ENCODE measurements at regions not wholly inside any gene's neighbourhood (a gene's known extent, or its start where the extent isn't known, plus 50 kb on each side); places are given as distances from the start of the nearest gene placed in this dataset.

DNA sequence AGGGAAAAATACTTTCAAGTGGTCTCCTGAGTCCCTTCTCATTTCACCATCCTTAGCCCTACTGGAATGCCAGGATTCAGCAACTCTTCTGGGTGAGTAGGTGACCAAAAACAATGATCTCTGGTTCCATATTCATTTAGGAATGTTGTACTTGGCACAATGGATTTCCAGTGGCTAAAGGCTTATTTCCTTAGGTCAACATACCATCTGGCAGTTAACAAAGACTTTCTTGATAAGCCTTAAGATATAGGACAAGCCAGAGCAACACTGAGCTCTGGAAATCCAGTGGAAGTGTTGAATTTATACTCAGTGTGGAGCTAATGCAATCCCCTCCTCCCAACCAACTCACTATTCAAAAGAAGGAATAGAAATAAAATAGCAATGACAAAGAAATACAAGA, 139.4 kb upstream of the EMCN start:
- Histone ChIP-seq H3K9ac (ENCODE audit: low read depth, low read length) (no peak overlapping the region), H3K4me2 (ENCODE audit: low read depth, low read length) (no peak overlapping the region)
- no peak for ATAC-seq (ENCODE audit: low read depth)

More for the DNA sequence above, 139.4 kb upstream of the EMCN start:
- ChIA-PET CTCF (interaction anchor here (1.0 kb wide), 1 partner anchor 8 kb away, joined by 3 read pairs; no protein-coding TSS in a partner anchor), POLR2A (ENCODE audit: unreplicated experiment) (no interaction called here)
- H2AK9ac ChIP-seq (replicated peaks; ENCODE audit: low read depth, low read length, poor library complexity), result no peak overlapping the region
- H2BK5ac ChIP-seq (ENCODE audit: low read depth, low read length, poor library complexity, severe bottlenecking), result no peak overlapping the region
- H3K23ac ChIP-seq (ENCODE audit: low read depth, low read length), result no peak overlapping the region
- no peak overlapping the region for H3K4me3 ChIP-seq (ENCODE audit: insufficient read depth, low read depth, low read length)
- no peak overlapping the region for H2BK120ac ChIP-seq (ENCODE audit: low read depth, low read length)
- H3K27ac ChIP-seq (ENCODE audit: insufficient read depth, low read length), result no peak overlapping the region
- no peaks in the 10 kb centered on the region for H3K4me1 ChIP-seq (ENCODE audit: control insufficient read depth, insufficient read depth, low read length)
- H2AFZ ChIP-seq (replicated peaks; ENCODE audit: low read length, poor library complexity), result no peak overlapping the region
- TF ChIP-seq RCOR1 (IDR thresholded peaks at IDR 0.05; ENCODE audit: insufficient replicate concordance, low read length), result no peak
- TF ChIP-seq MAFK (IDR thresholded peaks at IDR 0.05; ENCODE audit: low read depth, low read length), result no peak
- TF ChIP-seq SMC3 (IDR thresholded peaks at IDR 0.05; ENCODE audit: low read depth, low read length), result no peak
- TF ChIP-seq RAD21 (IDR thresholded peaks at IDR 0.05; ENCODE audit: low read length), result no peak
- no peak for TF ChIP-seq MXI1 (IDR thresholded peaks at IDR 0.05; ENCODE audit: borderline replicate concordance, low read depth, low read length)
- TF ChIP-seq, protein P1, sequence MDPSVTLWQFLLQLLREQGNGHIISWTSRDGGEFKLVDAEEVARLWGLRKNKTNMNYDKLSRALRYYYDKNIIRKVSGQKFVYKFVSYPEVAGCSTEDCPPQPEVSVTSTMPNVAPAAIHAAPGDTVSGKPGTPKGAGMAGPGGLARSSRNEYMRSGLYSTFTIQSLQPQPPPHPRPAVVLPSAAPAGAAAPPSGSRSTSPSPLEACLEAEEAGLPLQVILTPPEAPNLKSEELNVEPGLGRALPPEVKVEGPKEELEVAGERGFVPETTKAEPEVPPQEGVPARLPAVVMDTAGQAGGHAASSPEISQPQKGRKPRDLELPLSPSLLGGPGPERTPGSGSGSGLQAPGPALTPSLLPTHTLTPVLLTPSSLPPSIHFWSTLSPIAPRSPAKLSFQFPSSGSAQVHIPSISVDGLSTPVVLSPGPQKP (IDR thresholded peaks at IDR 0.05; ENCODE audit: borderline replicate concordance, low read depth, low read length), result no peak
- no peak for TF ChIP-seq MAZ (IDR thresholded peaks at IDR 0.05; ENCODE audit: borderline replicate concordance, low read depth, low read length)
- no peak for TF ChIP-seq RFX5 (IDR thresholded peaks at IDR 0.05; ENCODE audit: low read depth, low read length)
- no peak for TF ChIP-seq POLR2A (IDR thresholded peaks at IDR 0.05; ENCODE audit: low read depth, low read length)
- TF ChIP-seq, protein P2, sequence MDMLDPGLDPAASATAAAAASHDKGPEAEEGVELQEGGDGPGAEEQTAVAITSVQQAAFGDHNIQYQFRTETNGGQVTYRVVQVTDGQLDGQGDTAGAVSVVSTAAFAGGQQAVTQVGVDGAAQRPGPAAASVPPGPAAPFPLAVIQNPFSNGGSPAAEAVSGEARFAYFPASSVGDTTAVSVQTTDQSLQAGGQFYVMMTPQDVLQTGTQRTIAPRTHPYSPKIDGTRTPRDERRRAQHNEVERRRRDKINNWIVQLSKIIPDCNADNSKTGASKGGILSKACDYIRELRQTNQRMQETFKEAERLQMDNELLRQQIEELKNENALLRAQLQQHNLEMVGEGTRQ (IDR thresholded peaks at IDR 0.05; ENCODE audit: low read depth, low read length), result no peak
- TF ChIP-seq, protein P3, sequence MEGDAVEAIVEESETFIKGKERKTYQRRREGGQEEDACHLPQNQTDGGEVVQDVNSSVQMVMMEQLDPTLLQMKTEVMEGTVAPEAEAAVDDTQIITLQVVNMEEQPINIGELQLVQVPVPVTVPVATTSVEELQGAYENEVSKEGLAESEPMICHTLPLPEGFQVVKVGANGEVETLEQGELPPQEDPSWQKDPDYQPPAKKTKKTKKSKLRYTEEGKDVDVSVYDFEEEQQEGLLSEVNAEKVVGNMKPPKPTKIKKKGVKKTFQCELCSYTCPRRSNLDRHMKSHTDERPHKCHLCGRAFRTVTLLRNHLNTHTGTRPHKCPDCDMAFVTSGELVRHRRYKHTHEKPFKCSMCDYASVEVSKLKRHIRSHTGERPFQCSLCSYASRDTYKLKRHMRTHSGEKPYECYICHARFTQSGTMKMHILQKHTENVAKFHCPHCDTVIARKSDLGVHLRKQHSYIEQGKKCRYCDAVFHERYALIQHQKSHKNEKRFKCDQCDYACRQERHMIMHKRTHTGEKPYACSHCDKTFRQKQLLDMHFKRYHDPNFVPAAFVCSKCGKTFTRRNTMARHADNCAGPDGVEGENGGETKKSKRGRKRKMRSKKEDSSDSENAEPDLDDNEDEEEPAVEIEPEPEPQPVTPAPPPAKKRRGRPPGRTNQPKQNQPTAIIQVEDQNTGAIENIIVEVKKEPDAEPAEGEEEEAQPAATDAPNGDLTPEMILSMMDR (conservative IDR thresholded peaks at IDR 0.05; ENCODE audit: low read depth, low read length), result no peak
- TF ChIP-seq BHLHE40 (IDR thresholded peaks at IDR 0.05; ENCODE audit: low read depth, low read length), result no peak
- TF ChIP-seq FOS (IDR thresholded peaks at IDR 0.05; ENCODE audit: low read depth, low read length), result no peak
- no peak for TF ChIP-seq NFE2L2 (IDR thresholded peaks at IDR 0.05; ENCODE audit: low read depth, low read length)
- H2AK5ac ChIP-seq (ENCODE audit: low read depth, low read length), result no peak overlapping the region
- H3K14ac ChIP-seq (replicated peaks; ENCODE audit: low read depth, low read length), result no peak overlapping the region
- H3K9me3 ChIP-seq (ENCODE audit: control insufficient read depth, insufficient read depth, low read length), result no peaks in the 10 kb centered on the region
- BruUV-seq (replicated peaks), result no TSS peak
- no peaks in the 10 kb centered on the region for H3K36me3 ChIP-seq (ENCODE audit: control insufficient read depth, insufficient read depth, low read length)
- no peak overlapping the region for H3K18ac ChIP-seq (ENCODE audit: low read depth, low read length)
- no peaks in the 10 kb centered on the region for H3K9me1 ChIP-seq (ENCODE audit: insufficient read depth, low read length)
- intact Hi-C loops (cut with micrococcal nuclease) (loop anchor here (5.0 kb wide), 1 partner anchor 1495 kb away; no protein-coding TSS in a partner anchor), in situ Hi-C loops (cut with MboI; ENCODE audit: low sequenced_read_pairs) (no loop called here), dilution Hi-C loops (cut with HindIII; ENCODE audit: low sequenced_read_pairs, unreplicated experiment) (no loop called here)
- no peak overlapping the region for H2BK20ac ChIP-seq (ENCODE audit: low read depth, low read length)
- H4K5ac ChIP-seq (ENCODE audit: low read depth, low read length), result no peak overlapping the region
- no peaks in the 10 kb centered on the region for H3K79me1 ChIP-seq (ENCODE audit: low read depth in 1 of 2, low read length in 2 of 2)
- H4K20me1 ChIP-seq (ENCODE audit: insufficient read depth, low read length), result no peaks in the 10 kb centered on the region
- no peak overlapping the region for H4K8ac ChIP-seq (ENCODE audit: low read depth in 2 of 2, low read length in 2 of 2)
- no peak for DNase-seq
- no peaks in the 10 kb centered on the region for H3K27me3 ChIP-seq (ENCODE audit: control insufficient read depth, insufficient read depth, low read length)
- no peak overlapping the region for H3K4ac ChIP-seq (ENCODE audit: low read depth, low read length)
- H3K56ac ChIP-seq (ENCODE audit: extremely low read depth, insufficient read depth, low read length), result no peak overlapping the region
- H2BK15ac ChIP-seq (ENCODE audit: low read depth, low read length), result no peak overlapping the region
- H4K91ac ChIP-seq (ENCODE audit: insufficient read depth, low read depth, low read length), result no peak overlapping the region

All from IMR-90 (cell line).